ENCODE measurements at regions not wholly inside any gene's neighbourhood (a gene's known extent, or its start where the extent isn't known, plus 50 kb on each side); places are given as distances from the start of the nearest gene placed in this dataset.

DNA sequence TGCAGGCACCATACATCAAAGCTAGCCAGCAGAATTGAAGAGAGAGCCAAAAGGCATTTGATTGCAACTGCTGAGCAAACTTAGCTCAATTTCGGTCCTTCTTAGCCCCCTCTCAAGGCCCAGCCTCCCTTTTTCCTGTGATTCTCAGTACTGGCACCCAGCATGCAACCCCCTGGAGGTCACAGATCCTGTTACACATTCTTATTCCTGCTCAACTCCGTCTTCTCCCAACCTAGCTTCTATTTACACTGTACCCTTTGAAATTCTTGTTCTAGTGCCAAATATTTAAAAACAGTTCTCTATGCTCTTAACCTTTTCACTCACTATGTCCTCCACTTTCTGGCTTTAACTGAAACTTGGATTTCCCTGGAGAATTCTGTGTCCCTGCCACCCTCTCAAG, 131.3 kb upstream of the CPSF6 start (continued):
- TF ChIP-seq, protein P1, sequence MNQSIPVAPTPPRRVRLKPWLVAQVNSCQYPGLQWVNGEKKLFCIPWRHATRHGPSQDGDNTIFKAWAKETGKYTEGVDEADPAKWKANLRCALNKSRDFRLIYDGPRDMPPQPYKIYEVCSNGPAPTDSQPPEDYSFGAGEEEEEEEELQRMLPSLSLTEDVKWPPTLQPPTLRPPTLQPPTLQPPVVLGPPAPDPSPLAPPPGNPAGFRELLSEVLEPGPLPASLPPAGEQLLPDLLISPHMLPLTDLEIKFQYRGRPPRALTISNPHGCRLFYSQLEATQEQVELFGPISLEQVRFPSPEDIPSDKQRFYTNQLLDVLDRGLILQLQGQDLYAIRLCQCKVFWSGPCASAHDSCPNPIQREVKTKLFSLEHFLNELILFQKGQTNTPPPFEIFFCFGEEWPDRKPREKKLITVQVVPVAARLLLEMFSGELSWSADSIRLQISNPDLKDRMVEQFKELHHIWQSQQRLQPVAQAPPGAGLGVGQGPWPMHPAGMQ (IDR thresholded peaks at IDR 0.05; ENCODE audit: borderline replicate concordance) = no peak
- no peak for TF ChIP-seq LARP7 (IDR thresholded peaks at IDR 0.05)

DNA sequence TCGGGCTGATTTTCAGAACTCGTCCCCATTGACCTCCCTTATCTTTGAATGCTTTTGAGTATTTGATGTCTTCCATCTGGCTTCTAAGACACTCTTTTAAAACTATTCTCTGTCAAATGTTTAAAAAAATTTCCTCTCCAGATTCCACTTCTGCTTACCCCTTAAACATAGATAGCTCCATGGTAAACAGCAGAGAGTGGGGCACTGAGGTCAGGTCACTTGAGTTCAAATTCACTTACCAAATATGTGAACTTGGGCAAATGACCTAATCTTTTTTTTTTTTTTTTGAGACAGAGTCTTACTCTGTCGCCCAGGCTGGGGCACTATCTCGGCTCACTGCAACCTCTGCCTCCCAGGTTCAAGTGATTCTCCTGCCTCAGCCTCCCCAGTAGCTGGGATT, 126.8 kb upstream of the CPSF6 start:
- no peak overlapping the region for H2AFZ ChIP-seq (ENCODE audit: control insufficient read depth, low read depth, low read length)
- CTCF ChIA-PET = interaction anchor here (1.3 to 2.2 kb wide), 2 partner anchors 11 to 44 kb away, joined by 3 to 5 read pairs; no protein-coding TSS in a partner anchor
- H3K4me1 ChIP-seq (ENCODE audit: control insufficient read depth, insufficient read depth, low read length) = no peaks in the 10 kb centered on the region
- H4K20me1 ChIP-seq (ENCODE audit: control insufficient read depth, insufficient read depth) = no peaks in the 10 kb centered on the region
- RAD21 ChIA-PET (ENCODE audit: unreplicated experiment) = no interaction called here
- H3K79me2 ChIP-seq (ENCODE audit: control insufficient read depth, insufficient read depth, low read length) = no peaks in the 10 kb centered on the region
- H3K9me3 ChIP-seq (replicated peaks; ENCODE audit: control insufficient read depth, insufficient read depth, low read length) = no peaks in the 10 kb centered on the region
- SMC1A ChIA-PET (ENCODE audit: uncharacterized antibody, unreplicated experiment) = interaction anchor here (1.1 kb wide), 1 partner anchor 13 kb away, joined by 4 read pairs; no protein-coding TSS in a partner anchor
- H3K36me3 ChIP-seq (ENCODE audit: control insufficient read depth in 2 of 2, insufficient read depth in 2 of 2, low read length in 1 of 2) = no peaks in the 10 kb centered on the region
- H3K27me3 ChIP-seq (replicated peaks in 1 of 2; ENCODE audit: control insufficient read depth in 2 of 2, insufficient read depth in 2 of 2, low read length in 1 of 2) = no peaks in the 10 kb centered on the region; a peak in 2 of 4 replicates
- FAIRE-seq (no peak), ATAC-seq (no peak), DNase-seq (ENCODE audit: low read depth, low spot score) (no peak)
- in situ Hi-C loops (cut with MboI) (no loop called here), intact Hi-C loops (cut with micrococcal nuclease; ENCODE audit: unreplicated experiment) (no loop called here)
- POLR2A ChIA-PET = no interaction called here
- no peak overlapping the region for H3K4me2 ChIP-seq (ENCODE audit: control insufficient read depth, insufficient read depth)
- no TSS peak for BruUV-seq (replicated peaks)
- WGBS (ENCODE audit: insufficient coverage, insufficient replicate concordance, low lambda C conversion rate, missing lambda C conversion rate) = 4% methylated on average over 2 of the region's 4 CpGs
- H3K27ac ChIP-seq (ENCODE audit: control insufficient read depth, insufficient read depth) = no peak overlapping the region
- H3K4me3 ChIP-seq = no peak overlapping the region
- H3K9ac ChIP-seq (ENCODE audit: control insufficient read depth, insufficient read depth, low read length) = no peak overlapping the region
- TF ChIP-seq, protein P2, sequence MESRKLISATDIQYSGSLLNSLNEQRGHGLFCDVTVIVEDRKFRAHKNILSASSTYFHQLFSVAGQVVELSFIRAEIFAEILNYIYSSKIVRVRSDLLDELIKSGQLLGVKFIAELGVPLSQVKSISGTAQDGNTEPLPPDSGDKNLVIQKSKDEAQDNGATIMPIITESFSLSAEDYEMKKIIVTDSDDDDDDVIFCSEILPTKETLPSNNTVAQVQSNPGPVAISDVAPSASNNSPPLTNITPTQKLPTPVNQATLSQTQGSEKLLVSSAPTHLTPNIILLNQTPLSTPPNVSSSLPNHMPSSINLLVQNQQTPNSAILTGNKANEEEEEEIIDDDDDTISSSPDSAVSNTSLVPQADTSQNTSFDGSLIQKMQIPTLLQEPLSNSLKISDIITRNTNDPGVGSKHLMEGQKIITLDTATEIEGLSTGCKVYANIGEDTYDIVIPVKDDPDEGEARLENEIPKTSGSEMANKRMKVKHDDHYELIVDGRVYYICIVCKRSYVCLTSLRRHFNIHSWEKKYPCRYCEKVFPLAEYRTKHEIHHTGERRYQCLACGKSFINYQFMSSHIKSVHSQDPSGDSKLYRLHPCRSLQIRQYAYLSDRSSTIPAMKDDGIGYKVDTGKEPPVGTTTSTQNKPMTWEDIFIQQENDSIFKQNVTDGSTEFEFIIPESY (IDR thresholded peaks at IDR 0.05) = no peak
- TF ChIP-seq, protein P3, sequence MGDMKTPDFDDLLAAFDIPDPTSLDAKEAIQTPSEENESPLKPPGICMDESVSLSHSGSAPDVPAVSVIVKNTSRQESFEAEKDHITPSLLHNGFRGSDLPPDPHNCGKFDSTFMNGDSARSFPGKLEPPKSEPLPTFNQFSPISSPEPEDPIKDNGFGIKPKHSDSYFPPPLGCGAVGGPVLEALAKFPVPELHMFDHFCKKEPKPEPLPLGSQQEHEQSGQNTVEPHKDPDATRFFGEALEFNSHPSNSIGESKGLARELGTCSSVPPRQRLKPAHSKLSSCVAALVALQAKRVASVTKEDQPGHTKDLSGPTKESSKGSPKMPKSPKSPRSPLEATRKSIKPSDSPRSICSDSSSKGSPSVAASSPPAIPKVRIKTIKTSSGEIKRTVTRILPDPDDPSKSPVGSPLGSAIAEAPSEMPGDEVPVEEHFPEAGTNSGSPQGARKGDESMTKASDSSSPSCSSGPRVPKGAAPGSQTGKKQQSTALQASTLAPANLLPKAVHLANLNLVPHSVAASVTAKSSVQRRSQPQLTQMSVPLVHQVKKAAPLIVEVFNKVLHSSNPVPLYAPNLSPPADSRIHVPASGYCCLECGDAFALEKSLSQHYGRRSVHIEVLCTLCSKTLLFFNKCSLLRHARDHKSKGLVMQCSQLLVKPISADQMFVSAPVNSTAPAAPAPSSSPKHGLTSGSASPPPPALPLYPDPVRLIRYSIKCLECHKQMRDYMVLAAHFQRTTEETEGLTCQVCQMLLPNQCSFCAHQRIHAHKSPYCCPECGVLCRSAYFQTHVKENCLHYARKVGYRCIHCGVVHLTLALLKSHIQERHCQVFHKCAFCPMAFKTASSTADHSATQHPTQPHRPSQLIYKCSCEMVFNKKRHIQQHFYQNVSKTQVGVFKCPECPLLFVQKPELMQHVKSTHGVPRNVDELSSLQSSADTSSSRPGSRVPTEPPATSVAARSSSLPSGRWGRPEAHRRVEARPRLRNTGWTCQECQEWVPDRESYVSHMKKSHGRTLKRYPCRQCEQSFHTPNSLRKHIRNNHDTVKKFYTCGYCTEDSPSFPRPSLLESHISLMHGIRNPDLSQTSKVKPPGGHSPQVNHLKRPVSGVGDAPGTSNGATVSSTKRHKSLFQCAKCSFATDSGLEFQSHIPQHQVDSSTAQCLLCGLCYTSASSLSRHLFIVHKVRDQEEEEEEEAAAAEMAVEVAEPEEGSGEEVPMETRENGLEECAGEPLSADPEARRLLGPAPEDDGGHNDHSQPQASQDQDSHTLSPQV (IDR thresholded peaks at IDR 0.05) = no peak
- no peak for TF ChIP-seq JUNB (IDR thresholded peaks at IDR 0.05)
- TF ChIP-seq SP1 (IDR thresholded peaks at IDR 0.05; ENCODE audit: low read depth, low read length) = no peak
- no peak for TF ChIP-seq SMARCA5 (IDR thresholded peaks at IDR 0.05)
- no peak for TF ChIP-seq SRF (IDR thresholded peaks at IDR 0.05; ENCODE audit: low read depth in 2 of 2, low read length in 2 of 2)
- TF ChIP-seq PAX5 (IDR thresholded peaks at IDR 0.05; ENCODE audit: borderline replicate concordance, low read depth, low read length) = no peak
- TF ChIP-seq PML (IDR thresholded peaks at IDR 0.05; ENCODE audit: low read length) = no peak
- TF ChIP-seq, protein P1 (IDR thresholded peaks at IDR 0.05; ENCODE audit: borderline replicate concordance) = no peak
- TF ChIP-seq TAF1 (IDR thresholded peaks at IDR 0.05; ENCODE audit: borderline replicate concordance, low read depth, low read length) = no peak
- TF ChIP-seq ETV6 (conservative IDR thresholded peaks at IDR 0.05 in 1 of 2, IDR thresholded peaks at IDR 0.05 in 1 of 2; ENCODE audit: borderline replicate concordance in 1 of 2, low read depth in 1 of 2) = no peak
- TF ChIP-seq NBN (IDR thresholded peaks at IDR 0.05) = no peak
- no peak for TF ChIP-seq FOS (IDR thresholded peaks at IDR 0.05; ENCODE audit: borderline replicate concordance, extremely low read depth, insufficient read length)
- no peak for TF ChIP-seq TCF3 (IDR thresholded peaks at IDR 0.05; ENCODE audit: borderline replicate concordance, insufficient read depth, low read depth, low read length)
- TF ChIP-seq SMAD1 (IDR thresholded peaks at IDR 0.05; ENCODE audit: low read depth, partially characterized antibody) = no peak
